NCI-H2196 (cell line): ENCODE measurements at regions not wholly inside any gene's neighbourhood (a gene's known extent, or its start where the extent isn't known, plus 50 kb on each side); places are given as distances from the start of the nearest gene placed in this dataset.

Experiments
- DNase-seq: peaks from one replicate; lab custom pipeline; 2025; ENCODE audit not compliant: unreplicated experiment; lab: John Stamatoyannopoulos, UW

- no peak for DNase-seq
Observed at GRCh38 chr5:2608391-2608790, 143.1 kb downstream of the IRX2 start.

- no peak for DNase-seq
Observed at GRCh38 chr5:2607598-2607997, 143.9 kb downstream of the IRX2 start.

- no peak for DNase-seq
Observed at GRCh38 chr5:2603272-2603575, 148.3 kb downstream of the IRX2 start.

- no peak for DNase-seq
Observed at GRCh38 chr5:2602451-2603271, 148.8 kb downstream of the IRX2 start.

- DNase-seq: no peak
Observed at GRCh38 chr5:2598503-2598902, 153.0 kb downstream of the IRX2 start.

GRCh38 chr5:2594701-2595100 is 156.8 kb downstream of the IRX2 start:
- no peak for DNase-seq

- DNase-seq: no peak
Observed at GRCh38 chr5:2592766-2593165, 158.7 kb downstream of the IRX2 start.

GRCh38 chr5:2591777-2592453 is 159.6 kb downstream of the IRX2 start:
- no peak for DNase-seq

- DNase-seq: no peak
Observed at GRCh38 chr5:2588850-2589501, 162.5 kb downstream of the IRX2 start.

GRCh38 chr5:2587189-2588031 is 164.1 kb downstream of the IRX2 start:
- DNase-seq: no peak

- DNase-seq: no peak
Observed at GRCh38 chr5:2586016-2586715, 165.3 kb downstream of the IRX2 start.

GRCh38 chr5:2584579-2585269 is 166.8 kb downstream of the IRX2 start:
- DNase-seq: no peak

- DNase-seq: no peak
Observed at GRCh38 chr5:2582507-2582906, 169.0 kb downstream of the IRX2 start.

GRCh38 chr5:2582106-2582505 is 169.4 kb downstream of the IRX2 start:
- DNase-seq: no peak

- DNase-seq: no peak
Observed at GRCh38 chr5:2581418-2581817, 170.1 kb downstream of the IRX2 start.

- no peak for DNase-seq
Observed at GRCh38 chr5:2579126-2579525, 172.4 kb downstream of the IRX2 start.

- DNase-seq: no peak
Observed at GRCh38 chr5:2577312-2578036, 174.0 kb downstream of the IRX2 start.

GRCh38 chr5:2576823-2577222 is 174.7 kb downstream of the IRX2 start:
- no peak for DNase-seq

- DNase-seq: no peak
Observed at GRCh38 chr5:2575871-2576270, 175.6 kb downstream of the IRX2 start.
